Left renal cortex interstitium (tissue), 4 donors: ENCODE measurements at regions not wholly inside any gene's neighbourhood (a gene's known extent, or its start where the extent isn't known, plus 50 kb on each side); places are given as distances from the start of the nearest gene placed in this dataset.

ENCODE experiments used
- DNase-seq, 4 donors: peaks; one replicate each; pipeline ENCODE4 v3.0.0-alpha.2; 2013; ENCODE audit warnings: low read depth in 4 of 4, low spot score in 2 of 4, missing footprints in 1 of 4

DNA sequence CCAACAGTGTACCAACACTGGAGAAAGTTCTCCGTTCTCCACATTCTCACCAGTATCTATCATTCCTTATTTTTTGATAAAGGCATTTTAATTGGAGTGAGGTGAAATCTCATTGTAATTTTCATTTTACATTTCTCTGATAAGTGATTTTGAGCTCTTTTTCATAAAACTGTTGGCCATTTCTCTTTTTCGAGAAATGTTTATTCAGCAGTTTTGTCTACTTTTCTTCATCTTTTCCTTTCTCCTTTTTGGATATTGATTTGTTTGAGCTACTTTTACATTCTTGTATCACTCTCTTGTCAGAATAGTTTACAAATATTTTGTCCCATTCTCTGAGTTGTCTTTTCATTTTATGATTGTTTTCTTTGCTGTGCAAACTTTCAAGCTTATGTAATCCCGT lies 555.2 kb downstream of the COL12A1 start:
- DNase-seq: no peak

DNA sequence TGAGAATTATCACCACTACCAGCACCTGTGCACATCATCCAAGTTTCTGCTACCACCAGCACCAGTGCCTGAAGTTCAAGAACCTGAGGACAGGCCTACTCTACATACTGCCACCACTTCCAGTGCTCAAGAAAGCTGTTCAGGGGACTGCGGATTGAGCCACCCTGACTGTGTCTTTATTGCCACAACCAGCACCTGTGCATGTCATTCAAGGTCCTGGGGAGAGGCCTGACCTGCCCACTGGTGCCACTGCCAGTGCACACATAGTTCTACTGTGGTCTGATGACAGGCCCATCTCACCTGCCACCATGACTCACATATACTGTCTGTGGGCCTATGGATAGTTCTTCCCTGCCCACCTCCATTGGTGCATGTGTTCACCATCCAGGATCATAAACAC lies 559.4 kb downstream of the COL12A1 start:
- no peak for DNase-seq

DNA sequence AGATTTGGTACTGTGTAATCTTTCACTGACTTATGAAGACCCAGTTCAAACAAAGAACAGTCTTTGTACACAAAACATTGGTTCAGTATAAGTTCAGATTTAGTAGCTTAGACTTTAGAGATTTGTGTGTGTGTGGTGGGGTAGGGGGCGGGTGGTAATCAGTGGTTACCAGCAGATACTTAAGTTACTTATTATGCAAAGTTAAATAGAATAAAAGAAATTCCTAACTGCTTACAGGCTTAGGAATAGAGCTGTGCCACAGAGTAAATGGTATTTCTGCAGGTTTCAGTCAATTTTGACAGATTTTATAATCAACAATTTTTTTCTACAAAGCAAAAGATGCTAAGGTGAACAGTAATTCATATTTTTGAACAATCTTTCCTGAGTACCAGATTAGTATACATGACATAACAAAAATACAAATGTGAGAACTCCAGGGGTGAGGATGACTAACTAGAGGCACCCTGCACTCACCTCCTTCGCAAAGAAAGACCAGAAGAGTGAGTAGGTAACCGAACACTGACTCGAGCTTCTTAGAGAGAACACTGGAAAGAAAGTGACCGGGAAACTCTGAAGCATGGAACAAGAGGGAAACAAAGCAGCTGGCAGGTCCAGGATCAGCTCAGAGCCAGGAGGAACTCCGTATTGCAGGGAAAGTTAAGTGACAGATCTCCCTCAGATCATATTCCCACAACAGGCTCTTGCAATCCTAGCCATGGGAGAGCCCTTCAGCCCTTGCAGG lies 560.6 kb downstream of the COL12A1 start:
- no peak for DNase-seq

DNA sequence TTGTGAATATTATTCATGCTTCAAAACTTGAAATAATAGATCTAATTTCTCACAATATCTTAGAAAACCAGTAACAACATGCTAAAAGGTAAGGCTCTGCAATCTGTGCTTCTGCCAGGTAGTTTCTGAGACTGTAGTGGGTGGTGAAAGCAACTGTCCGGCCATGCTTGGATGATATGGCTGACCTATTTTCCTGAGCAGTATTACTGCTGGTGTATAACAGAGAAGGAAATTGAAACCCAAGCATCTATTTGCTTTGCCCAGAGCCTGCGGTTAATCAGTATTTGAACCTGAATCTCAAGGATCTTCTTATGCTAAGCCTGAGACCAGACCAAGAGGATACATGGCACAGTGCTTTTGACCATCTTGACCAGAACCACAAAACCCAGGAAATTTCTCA lies 563.8 kb downstream of the COL12A1 start:
- DNase-seq: no peak

DNA sequence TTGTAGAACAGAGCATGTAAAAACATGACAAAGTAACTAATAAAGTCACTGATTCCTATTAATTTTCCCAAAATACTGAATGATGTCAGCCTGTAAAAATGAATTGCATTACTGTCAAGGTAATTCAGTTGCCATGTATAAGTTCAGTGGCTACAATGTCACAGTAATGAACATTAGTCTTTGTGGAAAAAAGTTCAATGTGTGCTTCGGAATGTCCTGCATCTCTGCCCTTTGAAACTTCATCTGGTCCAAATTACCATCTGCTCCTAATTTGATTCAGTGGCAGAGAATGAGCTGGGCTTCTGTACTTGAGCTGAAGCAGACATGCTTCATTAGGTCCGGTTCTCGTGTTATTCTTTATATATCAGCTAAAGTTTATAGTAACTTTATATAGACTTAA lies 567.4 kb downstream of the COL12A1 start:
- no peak for DNase-seq

DNA sequence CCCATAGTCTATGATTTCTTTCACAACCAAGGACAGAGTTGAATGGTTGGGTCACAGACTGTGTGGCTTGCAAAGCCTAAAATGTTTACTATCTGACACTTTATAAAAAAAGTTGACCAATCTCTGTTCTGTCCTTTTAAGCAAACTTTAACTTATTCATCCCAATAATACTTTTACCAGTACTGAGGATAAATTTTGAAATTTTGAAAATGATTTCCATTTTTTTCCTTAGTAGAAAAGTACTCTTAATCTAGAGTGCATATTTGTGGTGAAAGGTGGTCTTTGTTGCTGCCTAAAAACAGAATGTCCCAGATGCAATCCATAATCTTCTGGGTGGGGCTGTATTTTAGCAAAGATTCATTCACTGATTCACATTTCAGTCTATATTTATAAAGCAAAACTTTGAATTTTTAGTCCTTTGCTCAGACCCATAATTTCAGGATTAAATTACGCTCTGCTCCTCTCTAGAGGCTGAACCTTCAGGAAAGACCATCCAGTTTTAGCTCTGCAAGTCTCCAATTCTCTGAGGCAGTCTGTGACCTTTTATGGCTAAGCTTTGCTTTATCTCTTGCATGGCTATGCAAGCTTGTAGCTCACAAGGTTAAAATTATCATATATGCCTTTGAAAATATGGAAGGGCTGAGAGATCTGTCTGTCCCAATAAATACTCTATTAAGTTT lies 573.5 kb downstream of the COL12A1 start:
- no peak for DNase-seq

DNA sequence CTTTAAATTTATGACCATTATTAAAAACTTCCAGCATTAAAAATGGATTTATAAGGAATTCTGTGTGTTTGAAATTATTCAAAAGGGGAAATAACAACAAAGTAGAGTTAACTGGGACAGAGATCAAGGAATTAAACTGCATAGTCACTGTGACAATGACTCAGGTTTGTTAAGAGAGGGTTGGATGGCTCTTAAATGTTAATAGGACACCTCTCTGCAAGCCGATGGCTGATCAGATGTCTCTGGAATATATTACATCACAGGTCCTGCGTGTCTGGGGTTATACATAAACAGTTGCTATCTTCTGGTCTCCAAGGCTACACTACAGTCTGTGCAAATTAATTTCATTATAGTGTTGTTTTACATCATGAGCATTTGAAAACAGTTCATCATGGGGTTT lies 574.3 kb downstream of the COL12A1 start:
- no peak for DNase-seq

DNA sequence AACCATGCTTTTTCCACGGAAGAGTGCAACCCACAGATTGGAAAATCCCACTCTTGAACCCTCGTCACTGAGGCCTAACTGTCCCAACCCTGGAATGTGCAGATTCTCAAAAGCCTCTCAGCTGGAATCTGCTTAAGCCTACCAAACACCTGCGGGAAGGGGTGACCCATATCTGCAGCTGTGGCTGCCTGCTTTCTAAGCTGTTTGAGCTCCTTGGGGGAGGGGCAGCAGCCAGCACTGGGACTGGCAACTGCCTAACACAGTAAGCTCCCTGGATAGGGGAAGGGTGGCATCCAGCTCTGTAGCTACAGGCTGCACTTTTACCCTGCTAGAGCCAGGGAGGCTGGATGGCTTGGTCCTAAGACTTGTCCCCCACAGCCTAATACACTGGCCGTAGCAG lies 579.6 kb downstream of the COL12A1 start:
- no peak for DNase-seq

DNA sequence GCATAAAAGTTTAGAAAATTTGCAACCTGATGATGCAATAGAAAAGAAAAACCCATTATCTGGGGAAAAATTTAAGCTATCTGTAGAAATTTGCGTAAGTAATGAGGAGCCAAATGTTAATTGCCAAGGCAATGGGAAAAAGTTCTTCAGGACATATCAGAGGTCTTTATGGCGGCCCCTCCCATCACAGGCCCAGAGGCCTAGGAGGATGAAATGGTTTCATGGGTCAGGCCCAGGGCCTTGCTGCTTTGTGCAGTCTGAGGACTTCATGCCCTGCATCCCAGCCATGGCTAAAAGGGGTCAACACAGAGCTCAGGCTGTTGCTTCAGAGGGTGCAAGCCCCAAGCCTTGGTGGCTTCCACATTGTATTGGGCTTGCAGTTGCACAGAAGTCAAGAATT lies 582.8 kb downstream of the COL12A1 start:
- DNase-seq: no peak

DNA sequence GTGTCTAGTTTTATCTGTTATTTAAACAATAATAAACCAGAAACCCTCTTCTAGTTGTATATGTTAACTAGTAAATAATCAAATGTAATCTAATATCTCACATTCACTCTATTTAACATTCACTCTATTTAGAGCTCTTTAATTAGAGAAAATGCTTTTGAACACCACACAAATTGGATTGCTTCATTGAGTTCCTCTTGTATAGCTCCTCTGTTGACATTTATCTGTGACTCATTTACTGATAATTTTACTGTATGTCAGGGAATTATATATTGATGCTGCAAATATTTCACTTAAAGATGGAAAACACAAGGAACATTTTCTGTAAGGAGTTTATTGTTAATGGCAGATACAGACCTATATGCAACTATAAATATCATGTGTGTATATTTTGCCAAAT lies 594.6 kb downstream of the COL12A1 start:
- no peak for DNase-seq

DNA sequence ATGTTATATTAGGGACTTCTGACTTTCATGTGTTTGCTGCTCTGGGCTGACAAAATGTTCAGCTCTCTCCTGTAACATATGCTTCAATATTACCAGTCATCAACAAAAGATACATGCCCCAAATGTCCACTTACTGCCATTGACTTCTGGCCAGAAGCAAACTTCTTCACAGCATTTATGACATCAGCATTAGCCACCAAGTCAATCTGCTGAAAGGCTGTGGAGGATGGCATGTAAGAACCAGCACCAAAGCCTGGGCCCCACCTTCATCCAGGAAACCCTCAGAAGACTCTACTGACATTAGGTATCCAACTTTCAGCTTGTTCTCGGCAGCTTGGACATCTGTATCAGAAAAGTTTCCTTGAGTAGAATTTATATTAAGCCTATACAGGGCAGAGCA lies 595.5 kb downstream of the COL12A1 start:
- DNase-seq: no peak

DNA sequence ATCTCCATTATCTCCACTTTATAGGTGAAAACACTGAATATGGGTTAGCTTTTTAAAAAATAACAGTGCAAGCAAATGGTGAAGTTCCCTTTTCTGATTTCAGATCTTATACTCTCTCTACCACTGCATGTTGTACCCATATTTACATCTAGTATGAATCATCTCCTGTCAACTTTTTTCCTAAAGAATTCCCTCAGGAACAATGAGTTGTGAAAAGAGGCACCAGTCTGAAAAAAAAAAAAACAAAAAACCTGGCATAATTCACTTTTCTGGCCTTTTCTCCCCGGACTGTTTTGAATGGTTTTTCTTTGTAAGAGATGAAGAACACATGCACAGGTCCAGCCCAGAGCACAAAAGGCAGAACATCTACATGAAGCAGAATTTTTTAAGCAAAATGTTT lies 596.0 kb downstream of the COL12A1 start:
- DNase-seq: no peak

DNA sequence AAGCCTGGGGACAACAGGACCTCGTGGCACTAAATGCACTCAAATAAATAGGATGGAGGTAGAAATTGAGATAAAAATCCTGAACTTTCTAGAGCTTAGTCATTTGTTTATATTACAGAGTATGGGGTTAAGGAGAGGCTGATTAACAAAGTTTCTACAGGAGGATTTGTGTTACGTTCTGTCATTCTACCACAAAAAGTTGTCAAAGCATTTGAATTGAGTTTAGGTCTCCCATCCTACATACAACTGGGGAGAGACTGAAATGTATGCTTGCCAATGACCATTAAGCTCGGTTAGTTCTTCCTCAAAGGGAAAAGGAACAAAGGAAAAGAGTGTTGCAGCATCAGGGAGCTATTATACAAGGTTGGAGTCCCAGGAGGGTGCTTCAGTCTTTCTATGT lies 597.9 kb downstream of the COL12A1 start:
- DNase-seq: no peak

DNA sequence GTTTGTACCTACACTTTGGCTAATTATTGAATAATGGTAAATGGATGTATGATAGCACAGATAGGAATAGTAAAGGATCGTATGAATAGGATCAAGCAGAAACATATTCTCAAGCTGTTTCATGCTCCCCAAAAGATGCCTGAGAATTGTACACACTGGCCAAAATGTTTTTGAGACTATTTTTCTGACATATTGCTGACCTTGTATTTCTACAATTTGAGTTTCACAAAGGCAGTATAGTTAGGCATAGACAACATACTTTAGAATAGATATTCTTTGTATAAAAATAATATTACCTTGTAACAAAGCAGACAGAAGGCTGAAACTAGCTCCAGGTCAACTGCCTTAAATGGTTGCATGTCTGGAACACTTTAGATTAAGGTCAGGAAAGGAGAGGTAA lies 598.4 kb downstream of the COL12A1 start:
- no peak for DNase-seq

DNA sequence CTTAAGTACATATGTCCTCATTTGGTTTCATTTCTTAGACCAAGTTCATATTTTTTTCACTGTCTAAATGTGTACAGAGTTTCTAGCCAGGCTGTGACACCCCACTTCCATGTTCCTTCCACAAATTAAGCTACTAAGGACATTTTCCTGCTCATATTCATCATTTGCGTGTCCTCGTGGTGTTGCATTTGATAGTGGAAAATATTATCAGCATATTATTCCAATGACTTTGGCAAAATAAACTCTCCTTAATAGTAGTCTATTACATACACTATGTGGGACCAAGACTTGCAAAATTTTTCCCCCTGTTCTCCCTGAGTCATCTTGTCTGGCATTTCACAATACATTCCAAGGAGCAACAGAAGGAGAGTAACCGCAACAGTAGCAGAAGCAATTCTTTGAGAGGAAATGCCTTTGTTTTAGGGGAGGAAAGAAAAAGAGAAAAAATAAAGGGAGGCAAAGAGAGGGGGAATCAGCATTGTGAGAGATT lies 599.2 kb downstream of the COL12A1 start:
- no peak for DNase-seq

DNA sequence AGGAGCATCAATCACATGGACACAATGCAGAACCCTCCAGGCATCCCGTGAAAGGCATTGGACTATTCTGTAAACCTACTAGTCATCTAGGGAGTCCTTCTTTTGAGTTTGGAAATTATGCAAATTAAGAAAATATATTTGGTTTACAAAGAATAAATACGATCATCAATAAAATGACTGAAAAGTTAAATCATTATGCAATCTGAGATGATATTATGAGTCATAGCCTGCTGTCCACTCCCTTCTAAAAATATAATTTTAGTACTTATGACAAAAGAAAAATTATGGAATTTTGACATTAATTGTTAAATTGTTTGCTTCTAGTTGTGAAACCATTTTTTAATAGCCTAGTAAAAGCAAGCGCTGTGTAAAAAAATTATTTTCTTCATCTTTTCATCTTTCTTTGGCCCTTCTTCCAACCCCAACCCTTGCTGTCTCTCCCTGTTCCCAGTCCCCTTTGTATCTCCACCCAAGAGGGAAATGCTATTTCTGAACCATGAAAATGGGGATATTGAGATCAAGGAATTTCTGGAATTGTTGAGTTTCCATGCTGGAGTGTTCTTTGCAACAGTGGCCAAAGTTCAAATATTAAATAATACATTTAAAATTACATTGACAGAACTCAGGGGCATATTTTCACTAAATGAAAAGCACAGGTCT lies 599.8 kb downstream of the COL12A1 start:
- DNase-seq: no peak

DNA sequence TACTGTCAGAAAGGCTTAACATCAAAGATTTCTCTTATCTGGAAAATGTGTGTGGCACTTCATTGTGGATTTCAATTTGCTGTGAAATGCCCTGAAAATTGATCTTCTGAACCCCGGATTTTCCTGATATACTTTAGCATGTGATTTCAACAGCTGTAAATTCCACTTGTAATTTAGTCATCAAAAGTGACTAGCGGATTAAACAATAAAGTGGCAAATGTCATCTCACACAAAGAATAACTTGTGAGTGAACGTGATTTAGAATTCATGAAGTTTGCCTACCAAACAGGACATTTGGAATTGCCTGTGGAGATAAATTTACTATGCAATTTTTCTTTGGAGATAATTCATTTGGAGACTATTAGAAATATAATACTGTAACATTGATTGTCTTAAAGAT lies 601.6 kb downstream of the COL12A1 start:
- DNase-seq: no peak

DNA sequence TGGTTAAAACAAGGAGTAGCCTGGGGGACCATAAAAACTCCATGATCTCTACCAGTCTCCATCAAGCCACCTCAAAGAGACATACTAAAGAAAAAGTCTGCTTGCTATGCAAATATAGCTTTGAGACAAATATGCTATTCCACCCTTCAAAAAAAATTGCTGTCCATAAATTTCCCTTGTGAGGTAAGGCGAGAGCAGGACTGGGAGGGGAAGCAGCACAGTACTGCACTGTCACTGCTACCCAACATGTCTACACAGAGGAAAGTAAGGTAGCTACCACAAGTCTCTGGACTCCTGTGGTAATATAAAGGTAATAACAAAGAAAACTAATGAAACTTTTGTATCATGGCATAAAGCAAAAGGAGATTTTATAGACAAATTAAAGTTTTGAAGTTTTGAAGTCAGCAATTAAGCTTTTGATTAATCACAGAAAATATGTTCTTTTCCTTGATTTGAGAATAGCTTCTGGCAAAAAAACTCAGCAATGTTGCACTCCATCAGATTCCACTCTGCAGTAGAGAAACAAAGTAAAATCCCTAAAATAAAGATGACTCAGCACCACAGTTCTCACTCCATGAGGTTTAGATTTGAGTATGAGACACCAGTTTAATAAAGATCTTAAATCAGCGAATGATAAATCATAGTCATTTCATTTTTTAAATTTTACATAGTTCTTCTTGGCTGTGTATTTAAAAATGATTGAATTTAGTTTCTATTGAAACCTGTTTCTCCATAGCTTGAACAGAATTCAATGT lies 602.4 kb downstream of the COL12A1 start:
- DNase-seq: no peak

DNA sequence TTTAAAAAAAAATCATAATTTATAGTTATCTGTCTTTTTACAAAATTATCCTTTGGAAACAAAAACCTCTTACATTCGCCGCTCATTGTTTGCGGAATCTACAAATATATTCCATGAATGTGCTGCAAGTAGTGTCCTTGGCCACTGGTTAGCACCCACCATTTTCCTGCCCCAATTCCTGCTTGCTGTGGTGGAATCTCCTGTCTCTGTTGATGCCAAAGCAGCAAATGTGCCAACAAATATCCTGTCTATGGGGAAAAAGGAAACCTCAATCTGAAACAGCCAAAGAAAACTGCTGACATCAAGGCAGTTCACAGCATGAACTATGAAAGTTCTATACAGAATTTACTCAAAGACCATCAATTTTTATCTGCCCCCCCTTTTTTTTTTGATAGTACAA lies 603.6 kb downstream of the COL12A1 start:
- DNase-seq: no peak

DNA sequence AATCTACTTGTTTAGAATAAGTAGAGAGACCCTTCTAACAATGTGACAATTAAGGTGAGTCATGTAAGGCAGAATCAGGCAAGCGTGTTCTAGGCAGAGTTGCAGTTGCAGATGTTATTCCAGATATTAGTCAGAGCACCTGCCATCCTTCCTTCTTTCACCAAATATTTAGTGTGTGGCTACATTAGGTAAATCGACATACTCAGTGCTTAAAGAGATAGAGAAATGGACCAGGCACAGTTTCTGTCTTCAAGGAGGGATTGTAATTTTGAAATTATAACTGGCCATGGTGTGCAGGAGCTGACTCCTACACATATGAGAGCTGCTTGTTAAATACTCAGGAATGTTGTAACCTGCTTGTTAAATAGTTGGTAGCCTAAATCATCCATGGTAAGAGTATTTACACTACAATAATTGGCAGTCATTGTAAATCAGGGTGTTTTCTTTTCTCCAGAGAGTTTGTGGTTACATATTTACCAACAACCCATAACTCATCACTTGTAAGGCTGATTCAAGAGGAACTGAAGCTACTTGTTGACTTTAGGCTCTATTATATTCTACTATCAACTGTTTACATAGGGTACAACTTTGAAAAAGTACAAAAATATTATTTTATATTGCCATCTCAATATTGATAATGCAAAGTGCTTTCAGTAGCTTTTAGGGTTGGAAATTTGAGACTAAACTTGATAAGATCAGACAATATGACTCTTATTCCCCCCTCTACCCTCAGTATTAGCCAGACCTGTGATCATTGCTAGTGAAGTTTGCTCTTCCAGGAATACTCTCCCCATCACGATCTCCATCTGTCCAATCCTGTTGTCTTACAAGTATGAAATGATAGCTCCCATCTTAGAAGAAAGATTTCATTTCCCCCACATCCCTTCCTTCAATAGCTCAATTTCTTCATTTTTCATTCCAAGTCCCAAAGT lies 607.1 kb downstream of the COL12A1 start:
- DNase-seq: no peak
